ENCODE measurements at regions not wholly inside any gene's neighbourhood (a gene's known extent, or its start where the extent isn't known, plus 50 kb on each side); places are given as distances from the start of the nearest gene placed in this dataset.

DNA sequence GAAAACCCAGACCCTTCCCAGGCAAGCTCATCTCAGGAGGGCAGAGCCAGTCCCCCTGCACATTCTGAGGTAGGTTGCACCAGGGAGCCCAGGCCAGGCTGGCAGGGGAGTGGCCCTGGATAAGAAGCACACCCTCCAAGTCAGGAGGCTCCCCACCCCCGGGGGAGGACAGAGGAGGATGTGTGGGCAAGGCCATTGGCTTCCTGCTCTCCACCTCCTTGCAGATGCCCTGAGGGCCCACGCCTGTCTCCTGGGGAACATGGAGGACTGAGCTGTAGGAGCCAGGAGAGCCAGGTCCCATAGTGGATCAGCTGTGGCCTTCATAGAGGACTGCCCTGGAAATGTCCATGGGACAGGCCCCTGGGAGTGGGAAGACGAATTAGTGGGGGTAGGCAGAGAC, 126.7 kb downstream of the IRF8 start:
- TF ChIP-seq CTCF (IDR thresholded peaks at IDR 0.05), result no peak
- TF ChIP-seq POLR2A (IDR thresholded peaks at IDR 0.05), result no peak

Measured in testis (tissue), 2 donors.